UCSD-AML1 (cell line): ENCODE measurements at regions not wholly inside any gene's neighbourhood (a gene's known extent, or its start where the extent isn't known, plus 50 kb on each side); places are given as distances from the start of the nearest gene placed in this dataset.
"Not testable (repeated sequence)": the region's sequence is repeated elsewhere in the genome, so short reads cannot be mapped to it uniquely, and the experiment has no call there.

ENCODE experiments used
- DNase-seq: peaks from one replicate; lab custom pipeline; 2025; ENCODE audit not compliant: unreplicated experiment; lab: John Stamatoyannopoulos, UW

- DNase-seq, result no peak
These were observed 157.3 kb upstream of the CHAC2 start for GRCh38 chr2:53610260-53610659.

GRCh38 chr2:53609551-53609950, 158.1 kb upstream of the CHAC2 start:
- DNase-seq, result no peak

GRCh38 chr2:53608293-53608692, 159.3 kb upstream of the CHAC2 start:
- DNase-seq, result no peak

GRCh38 chr2:53600815-53601214, 166.8 kb upstream of the CHAC2 start:
- no peak for DNase-seq

GRCh38 chr2:53586733-53587612, 180.6 kb upstream of the CHAC2 start:
- not testable (repeated sequence) for DNase-seq

GRCh38 chr2:53584986-53585385, 182.6 kb upstream of the CHAC2 start:
- DNase-seq, result no peak

- no peak for DNase-seq
These were observed 184.0 kb upstream of the CHAC2 start for GRCh38 chr2:53583583-53583982.

GRCh38 chr2:53582556-53582955, 185.0 kb upstream of the CHAC2 start:
- no peak for DNase-seq

- DNase-seq, result no peak
These were observed 191.4 kb upstream of the CHAC2 start for GRCh38 chr2:53576166-53576565.

GRCh38 chr2:53575721-53576124, 191.9 kb upstream of the CHAC2 start:
- no peak for DNase-seq

- DNase-seq, result no peak
These were observed 194.9 kb upstream of the CHAC2 start for GRCh38 chr2:53572696-53573095.

GRCh38 chr2:53569957-53570727, 197.5 kb upstream of the CHAC2 start:
- no peak for DNase-seq

GRCh38 chr2:53568469-53568868, 199.1 kb upstream of the CHAC2 start:
- no peak for DNase-seq

GRCh38 chr2:53567073-53567472, 200.5 kb upstream of the CHAC2 start:
- no peak for DNase-seq

GRCh38 chr2:53562407-53562806, 205.2 kb upstream of the CHAC2 start:
- DNase-seq, result no peak

GRCh38 chr2:53561155-53561554, 206.4 kb upstream of the CHAC2 start:
- DNase-seq, result no peak

GRCh38 chr2:53559302-53559966, 208.2 kb upstream of the CHAC2 start:
- no peak for DNase-seq

- no peak for DNase-seq
These were observed 208.7 kb upstream of the CHAC2 start for GRCh38 chr2:53558867-53559266.

GRCh38 chr2:53549497-53549896, 218.1 kb upstream of the CHAC2 start:
- no peak for DNase-seq

GRCh38 chr2:53545604-53546003, 222.0 kb upstream of the CHAC2 start:
- DNase-seq, result no peak

GRCh38 chr2:53544871-53545558, 222.6 kb upstream of the CHAC2 start:
- no peak for DNase-seq
